ENCODE measurements at regions not wholly inside any gene's neighbourhood (a gene's known extent, or its start where the extent isn't known, plus 50 kb on each side); places are given as distances from the start of the nearest gene placed in this dataset.

DNA sequence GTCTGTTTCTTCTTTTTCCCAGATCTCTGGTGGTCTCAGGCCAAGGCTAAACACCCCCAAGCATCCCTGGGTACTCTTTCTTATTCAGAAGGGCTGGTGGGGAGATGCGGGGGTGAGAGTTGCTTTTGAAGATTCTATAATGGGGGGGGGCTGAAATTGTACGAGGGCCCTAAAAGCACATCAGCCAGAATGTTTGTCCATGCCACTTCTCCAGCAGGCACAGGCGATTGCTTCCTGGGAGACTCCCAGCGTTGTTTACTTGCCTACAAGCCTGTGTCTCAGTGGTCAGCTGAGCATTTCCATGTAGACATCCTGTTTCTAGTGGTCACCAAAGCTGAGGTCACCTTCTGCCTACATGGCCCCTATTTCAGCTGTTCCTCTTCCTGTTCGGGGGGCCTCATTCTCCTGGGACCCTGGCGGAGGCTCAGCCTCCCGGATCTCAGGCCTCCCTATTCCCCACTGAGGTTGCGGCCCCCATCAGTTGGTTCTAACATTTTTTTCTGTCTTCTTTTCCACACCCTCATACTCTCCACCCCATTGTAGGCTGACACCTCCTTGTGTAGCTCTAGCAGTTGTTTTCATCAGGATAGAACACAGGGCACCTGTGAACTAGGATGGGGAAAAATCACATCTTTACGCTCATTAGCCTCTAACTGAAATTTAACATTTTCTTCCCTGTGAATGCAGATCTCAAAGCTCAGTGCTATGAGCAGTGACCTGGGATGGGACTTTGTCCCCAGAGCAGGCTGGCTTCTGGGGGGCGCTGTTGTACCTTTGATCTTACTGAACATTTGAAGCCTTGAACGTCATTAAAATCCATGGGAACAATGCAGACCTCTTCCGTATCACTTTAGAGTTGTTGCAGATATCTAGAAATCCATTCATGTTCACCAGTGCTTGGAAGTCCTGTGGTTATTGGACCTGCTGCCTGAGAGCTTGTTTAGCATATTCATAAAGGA is 286.5 kb downstream of the GLRX3 start:
- H3K36me3 ChIP-seq (ENCODE audit: control insufficient read depth, insufficient read depth, low read length), result no peaks in the 10 kb centered on the region
- H3K4me3 ChIP-seq (ENCODE audit: low read depth, low read length), result no peak overlapping the region
- TF ChIP-seq, protein P1, sequence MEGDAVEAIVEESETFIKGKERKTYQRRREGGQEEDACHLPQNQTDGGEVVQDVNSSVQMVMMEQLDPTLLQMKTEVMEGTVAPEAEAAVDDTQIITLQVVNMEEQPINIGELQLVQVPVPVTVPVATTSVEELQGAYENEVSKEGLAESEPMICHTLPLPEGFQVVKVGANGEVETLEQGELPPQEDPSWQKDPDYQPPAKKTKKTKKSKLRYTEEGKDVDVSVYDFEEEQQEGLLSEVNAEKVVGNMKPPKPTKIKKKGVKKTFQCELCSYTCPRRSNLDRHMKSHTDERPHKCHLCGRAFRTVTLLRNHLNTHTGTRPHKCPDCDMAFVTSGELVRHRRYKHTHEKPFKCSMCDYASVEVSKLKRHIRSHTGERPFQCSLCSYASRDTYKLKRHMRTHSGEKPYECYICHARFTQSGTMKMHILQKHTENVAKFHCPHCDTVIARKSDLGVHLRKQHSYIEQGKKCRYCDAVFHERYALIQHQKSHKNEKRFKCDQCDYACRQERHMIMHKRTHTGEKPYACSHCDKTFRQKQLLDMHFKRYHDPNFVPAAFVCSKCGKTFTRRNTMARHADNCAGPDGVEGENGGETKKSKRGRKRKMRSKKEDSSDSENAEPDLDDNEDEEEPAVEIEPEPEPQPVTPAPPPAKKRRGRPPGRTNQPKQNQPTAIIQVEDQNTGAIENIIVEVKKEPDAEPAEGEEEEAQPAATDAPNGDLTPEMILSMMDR (IDR thresholded peaks at IDR 0.05; ENCODE audit: insufficient read depth, low read length, poor library complexity, severe bottlenecking), result no peak
- no peak for DNase-seq (ENCODE audit: low read depth)
- H3K27me3 ChIP-seq (ENCODE audit: control insufficient read depth, insufficient read depth, low read length), result no peaks in the 10 kb centered on the region

DNA sequence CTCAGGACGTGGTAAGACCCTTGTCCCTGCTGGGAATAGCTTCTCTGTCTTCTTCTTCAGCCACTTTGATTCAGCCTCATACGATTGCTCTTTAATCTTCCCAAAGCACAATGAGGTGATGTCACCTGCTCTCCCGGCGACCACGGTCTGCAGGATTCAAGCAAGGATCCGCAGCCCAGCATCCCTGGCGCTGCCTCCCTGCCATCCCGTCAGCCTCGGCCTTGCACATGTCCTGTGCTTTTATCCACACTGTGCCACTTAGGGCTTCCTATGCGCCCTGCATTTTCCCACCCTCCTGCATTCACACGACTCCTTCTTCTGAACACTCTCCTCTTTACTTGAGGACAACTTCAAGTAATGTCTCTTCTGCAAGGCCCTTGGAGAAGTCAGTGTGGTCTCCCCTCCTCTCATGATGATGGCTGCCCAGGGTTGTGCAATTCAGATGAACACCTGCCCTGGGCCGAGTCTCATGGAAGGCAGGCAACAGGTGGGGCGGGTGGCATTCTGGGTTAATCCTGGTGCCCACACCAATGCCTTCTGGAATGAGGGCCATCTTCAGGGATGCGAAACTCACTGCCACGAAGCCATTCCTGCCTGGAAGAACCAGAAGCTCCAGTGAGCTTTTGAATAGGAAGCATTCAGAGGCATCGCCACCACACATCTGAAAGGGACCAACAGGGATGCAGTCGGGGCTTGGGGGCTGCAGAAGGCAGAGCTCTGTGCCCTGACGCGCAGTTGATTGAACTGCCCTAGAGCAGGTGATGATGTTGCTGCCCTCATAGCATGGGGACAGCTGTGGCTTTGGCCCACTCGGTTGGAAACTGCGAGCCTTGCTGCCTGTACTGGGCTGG is 287.5 kb downstream of the GLRX3 start:
- no peaks in the 10 kb centered on the region for H3K27me3 ChIP-seq (ENCODE audit: control insufficient read depth, insufficient read depth, low read length)
- no peaks in the 10 kb centered on the region for H3K36me3 ChIP-seq (ENCODE audit: control insufficient read depth, insufficient read depth, low read length)
- DNase-seq (ENCODE audit: low read depth), result no peak
- TF ChIP-seq, protein P1 (IDR thresholded peaks at IDR 0.05; ENCODE audit: insufficient read depth, low read length, poor library complexity, severe bottlenecking), result no peak
- H3K4me3 ChIP-seq (ENCODE audit: low read depth, low read length), result no peak overlapping the region

DNA sequence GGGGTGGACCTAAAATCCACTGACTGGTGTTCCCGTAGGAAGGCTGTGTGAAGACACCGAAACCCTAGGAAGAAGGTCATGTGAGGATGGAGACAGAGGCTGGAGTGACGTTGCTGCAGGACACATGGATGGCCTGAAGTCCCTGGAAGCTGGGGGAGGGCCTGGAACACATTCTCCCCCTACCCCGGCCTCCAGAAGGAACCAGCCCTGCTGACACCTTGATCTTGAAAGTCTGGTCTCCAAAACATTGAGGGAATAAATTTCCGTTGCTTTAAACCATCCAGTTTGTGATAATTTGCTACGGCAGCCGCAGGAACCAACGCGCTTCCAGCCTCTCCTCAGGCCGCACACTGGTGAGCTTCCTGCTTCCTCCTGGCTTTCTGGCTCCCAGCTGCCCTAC is 288.2 kb downstream of the GLRX3 start:
- TF ChIP-seq, protein P1 (IDR thresholded peaks at IDR 0.05; ENCODE audit: insufficient read depth, low read length, poor library complexity, severe bottlenecking), result no peak
- Histone ChIP-seq H3K36me3 (ENCODE audit: control insufficient read depth, insufficient read depth, low read length) (no peaks in the 10 kb centered on the region), H3K27me3 (ENCODE audit: control insufficient read depth, insufficient read depth, low read length) (no peaks in the 10 kb centered on the region), H3K4me3 (ENCODE audit: low read depth, low read length) (no peak overlapping the region)
- no peak for DNase-seq (ENCODE audit: low read depth)

DNA sequence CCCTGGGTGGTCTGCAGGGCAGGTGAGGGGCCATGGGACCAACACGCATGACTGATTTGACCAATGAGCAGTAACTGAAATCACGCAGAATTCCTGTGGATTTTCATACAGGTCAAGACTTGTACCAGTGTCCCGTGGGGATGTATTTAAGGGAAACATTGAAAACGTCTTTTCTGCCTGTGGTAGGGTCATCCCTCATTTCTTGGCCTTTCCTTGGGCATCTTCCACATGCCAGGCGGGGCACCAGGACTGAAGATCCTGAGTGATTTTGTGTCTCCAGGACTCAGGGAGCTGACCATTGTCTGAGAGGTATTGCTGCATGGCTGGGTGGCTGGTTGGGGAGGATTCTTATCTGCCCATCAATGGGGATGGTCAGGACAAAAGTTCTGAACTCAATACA is 289.0 kb downstream of the GLRX3 start:
- Histone ChIP-seq H3K27me3 (ENCODE audit: control insufficient read depth, insufficient read depth, low read length) (no peaks in the 10 kb centered on the region), H3K4me3 (ENCODE audit: low read depth, low read length) (no peak overlapping the region), H3K36me3 (ENCODE audit: control insufficient read depth, insufficient read depth, low read length) (no peaks in the 10 kb centered on the region)
- no peak for DNase-seq (ENCODE audit: low read depth)
- TF ChIP-seq, protein P1 (IDR thresholded peaks at IDR 0.05; ENCODE audit: insufficient read depth, low read length, poor library complexity, severe bottlenecking), result no peak

DNA sequence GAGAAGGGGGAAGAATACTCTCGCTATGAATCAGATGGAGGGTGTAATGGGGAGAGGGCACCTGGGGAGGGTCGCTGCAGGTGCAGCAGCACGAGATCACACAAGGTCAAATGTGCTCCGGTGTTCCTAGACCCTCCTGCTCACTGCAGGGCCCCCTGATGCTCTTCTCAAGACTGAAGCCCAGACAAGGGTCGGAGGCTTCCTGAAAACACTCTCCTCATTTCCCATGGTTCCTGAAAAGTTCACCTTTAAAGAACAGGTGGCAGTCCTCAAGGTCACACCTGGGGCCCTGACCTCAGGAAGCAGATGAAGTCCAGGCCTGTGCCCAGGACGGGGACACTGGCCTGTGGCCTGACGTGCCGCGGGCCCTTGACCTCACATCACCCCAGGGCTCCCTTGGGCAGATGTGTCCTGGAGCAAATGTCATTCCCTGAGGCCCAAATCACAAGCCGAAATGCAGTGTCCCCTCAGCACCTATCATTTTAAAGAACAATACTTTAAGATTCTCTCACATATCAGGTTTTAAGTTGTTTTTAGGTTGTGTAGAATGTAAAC is 289.8 kb downstream of the GLRX3 start:
- Histone ChIP-seq H3K36me3 (ENCODE audit: control insufficient read depth, insufficient read depth, low read length) (no peaks in the 10 kb centered on the region), H3K4me3 (ENCODE audit: low read depth, low read length) (no peak overlapping the region), H3K27me3 (ENCODE audit: control insufficient read depth, insufficient read depth, low read length) (no peaks in the 10 kb centered on the region)
- TF ChIP-seq, protein P1 (IDR thresholded peaks at IDR 0.05; ENCODE audit: insufficient read depth, low read length, poor library complexity, severe bottlenecking), result no peak
- no peak for DNase-seq (ENCODE audit: low read depth)
